Body of pancreas (tissue), 4 donors: ENCODE measurements at regions not wholly inside any gene's neighbourhood (a gene's known extent, or its start where the extent isn't known, plus 50 kb on each side); places are given as distances from the start of the nearest gene placed in this dataset.

Source experiments
- CTCF ChIP-seq, 7 experiments: fragments of 450-650 bp in 4 of 7; fragments of 200-600 bp in 3 of 7; sonication (generic) in 3 of 7; IDR thresholded peaks; one replicate each; pipeline ENCODE4 v1.5.1; 2016 to 2019; ENCODE audit warnings: antibody characterized with exemption in 7 of 7
- POLR2A ChIP-seq, 3 donors: fragments of 450-650 bp; IDR thresholded peaks; one replicate each; pipeline ENCODE4 v1.6.1; 2016; ENCODE audit warnings: antibody characterized with exemption in 3 of 3, mild to moderate bottlenecking in 2 of 3

DNA sequence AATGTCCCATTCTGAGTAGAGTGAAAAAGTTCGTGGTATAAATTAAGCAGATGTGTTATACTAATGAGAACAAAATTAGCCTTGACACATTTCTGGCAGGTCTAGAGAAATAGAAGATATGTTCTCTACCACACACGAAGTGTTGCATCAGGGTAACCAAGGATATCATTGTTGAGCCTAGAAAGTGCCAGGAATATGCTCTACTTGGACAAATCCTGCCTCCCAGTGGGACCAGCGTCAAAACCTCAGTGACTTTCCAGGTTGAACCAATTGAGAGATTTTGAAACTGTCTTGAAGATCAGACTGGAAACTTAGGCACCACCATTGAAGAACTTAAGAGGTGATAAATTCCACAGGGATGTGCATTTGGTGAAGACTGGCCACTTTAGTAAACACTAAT is 115.9 kb downstream of the HPGD start:
- TF ChIP-seq POLR2A (IDR thresholded peaks at IDR 0.05) (no peak), CTCF (IDR thresholded peaks at IDR 0.05) (no peak)
